HAP-1 (cell line): ENCODE measurements at regions not wholly inside any gene's neighbourhood (a gene's known extent, or its start where the extent isn't known, plus 50 kb on each side); places are given as distances from the start of the nearest gene placed in this dataset.
A peak's percentile ranks its signal among the peaks of the same experiment; 100 is the strongest.
"Not testable (repeated sequence)": the region's sequence is repeated elsewhere in the genome, so short reads cannot be mapped to it uniquely, and the experiment has no call there.

Experiments
- DNase-seq, 2 experiments: peaks; one replicate each; pipeline ENCODE4 v3.0.0-alpha.2; 2016 to 2020; ENCODE audit warnings: low spot score in 2 of 2
- H3K27me3 ChIP-seq: fragments of 250-450 bp; sonication (Bioruptor Pico); 2 replicates; pipeline ENCODE4 v1.5.1; 2020; ENCODE audit warnings: low read depth, mild to moderate bottlenecking, moderate library complexity
- H3K36me3 ChIP-seq: fragments of 250-450 bp; sonication (Bioruptor Pico); replicated peaks from 2 replicates; pipeline ENCODE4 v1.5.1; 2020; ENCODE audit warnings: mild to moderate bottlenecking
- H3K4me1 ChIP-seq: fragments of 250-450 bp; sonication (Bioruptor Pico); 2 replicates; pipeline ENCODE4 v1.5.1; 2020; ENCODE audit warnings: mild to moderate bottlenecking
- H3K4me3 ChIP-seq: fragments of 250-450 bp; sonication (Bioruptor Pico); 2 replicates; pipeline ENCODE4 v1.5.1; 2020; ENCODE audit warnings: mild to moderate bottlenecking, moderate library complexity
- H3K9me3 ChIP-seq: fragments of 250-450 bp; sonication (Bioruptor Pico); 2 replicates; pipeline ENCODE4 v1.5.1; 2020; ENCODE audit warnings: mild to moderate bottlenecking, moderate library complexity
- in situ Hi-C: fragments of 300-500 bp; cut with MboI; formaldehyde crosslinking; loops from 3 replicates; pipeline ENCODE4 v1.14.3; 2020; ENCODE audit warnings: low sequenced_read_pairs, inconsistent platforms, mixed read lengths

DNA sequence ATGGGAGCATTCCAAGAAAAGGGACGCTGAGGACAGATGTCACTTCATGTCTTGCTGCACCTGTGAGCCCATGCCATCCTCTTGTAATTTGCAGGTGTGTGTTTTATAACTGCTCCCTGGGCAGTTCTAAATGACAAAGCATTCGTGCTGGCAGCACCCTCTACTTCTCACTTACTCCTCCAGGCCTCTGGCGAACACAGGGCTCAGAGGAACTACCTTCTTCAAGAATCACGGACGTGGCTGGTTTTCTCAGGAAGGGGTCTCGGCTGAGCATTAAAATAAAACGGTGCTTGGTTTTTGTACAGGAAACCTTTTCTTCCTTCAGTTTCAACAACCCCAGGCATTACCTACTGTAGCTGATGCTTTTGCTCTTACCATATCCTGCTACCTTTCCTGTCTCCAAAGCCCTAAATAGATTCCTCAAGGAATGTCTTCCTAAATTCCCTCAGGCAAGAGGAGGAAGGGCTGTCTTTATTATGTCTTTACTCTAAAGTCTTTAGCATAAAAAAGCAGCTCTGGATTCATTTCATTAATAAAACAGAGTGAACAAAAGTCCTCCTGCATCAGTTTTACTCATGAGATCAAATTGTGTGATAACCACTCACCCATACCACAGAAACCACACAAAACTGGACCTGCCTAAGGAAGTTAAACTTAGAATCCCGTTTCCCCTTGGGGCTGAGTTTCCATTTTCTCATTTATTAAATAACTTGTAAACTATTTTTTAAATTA is 79.0 kb upstream of the MAP10 start:
- in situ Hi-C loops, result no loop called here
- peak; percentile 49 to 97 for DNase-seq
- H3K27me3 ChIP-seq, result peaks cover 7% of the 10 kb centered on the region; the same call in 1 of the 2 replicates
- H3K9me3 ChIP-seq, result no peaks in the 10 kb centered on the region
- H3K36me3 ChIP-seq, result no peaks in the 10 kb centered on the region
- no peak overlapping the region for H3K4me3 ChIP-seq
- peaks cover 10% of the 10 kb centered on the region for H3K4me1 ChIP-seq

DNA sequence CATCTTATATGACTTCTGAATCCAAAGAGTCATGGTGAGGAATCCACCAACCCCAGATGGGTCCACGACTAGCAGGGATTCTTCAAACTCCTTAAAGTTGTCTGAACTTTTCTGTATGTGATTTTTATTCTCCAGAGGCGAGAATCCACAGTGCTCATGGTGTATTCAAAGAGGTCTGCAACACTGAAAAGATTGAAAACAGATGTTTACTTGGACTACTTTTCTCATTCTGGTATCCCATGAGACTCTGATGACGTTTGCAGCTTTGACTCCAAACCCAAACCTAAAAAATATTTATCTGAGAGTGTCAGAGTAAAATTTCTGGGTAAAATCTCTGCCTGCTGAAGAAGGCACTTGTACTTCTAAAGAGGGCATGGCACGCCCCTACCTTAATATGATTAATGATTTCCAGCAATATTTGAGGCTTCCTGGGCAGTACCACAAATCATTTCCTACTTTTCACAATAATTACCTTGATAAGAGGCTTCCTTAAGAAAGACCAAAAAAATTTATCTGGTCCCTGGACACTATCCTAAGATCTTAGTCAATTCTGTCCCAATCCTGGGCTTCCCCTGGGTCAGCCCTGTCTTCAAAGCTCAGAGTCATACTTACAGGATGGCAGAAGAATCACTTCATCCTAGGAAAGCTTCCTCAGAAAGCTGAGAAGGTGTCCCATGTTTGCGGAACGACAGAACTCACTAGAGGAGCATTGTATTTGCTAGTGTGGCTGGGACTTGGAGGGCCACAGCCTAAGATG is 76.5 kb upstream of the MAP10 start:
- Histone ChIP-seq H3K9me3 (no peaks in the 10 kb centered on the region), H3K27me3 (peaks cover 12% of the 10 kb centered on the region; the same call in 1 of the 2 replicates), H3K4me1 (peaks cover 10% of the 10 kb centered on the region), H3K4me3 (no peak overlapping the region), H3K36me3 (no peaks in the 10 kb centered on the region)
- no peak for DNase-seq
- in situ Hi-C loops, result no loop called here

DNA sequence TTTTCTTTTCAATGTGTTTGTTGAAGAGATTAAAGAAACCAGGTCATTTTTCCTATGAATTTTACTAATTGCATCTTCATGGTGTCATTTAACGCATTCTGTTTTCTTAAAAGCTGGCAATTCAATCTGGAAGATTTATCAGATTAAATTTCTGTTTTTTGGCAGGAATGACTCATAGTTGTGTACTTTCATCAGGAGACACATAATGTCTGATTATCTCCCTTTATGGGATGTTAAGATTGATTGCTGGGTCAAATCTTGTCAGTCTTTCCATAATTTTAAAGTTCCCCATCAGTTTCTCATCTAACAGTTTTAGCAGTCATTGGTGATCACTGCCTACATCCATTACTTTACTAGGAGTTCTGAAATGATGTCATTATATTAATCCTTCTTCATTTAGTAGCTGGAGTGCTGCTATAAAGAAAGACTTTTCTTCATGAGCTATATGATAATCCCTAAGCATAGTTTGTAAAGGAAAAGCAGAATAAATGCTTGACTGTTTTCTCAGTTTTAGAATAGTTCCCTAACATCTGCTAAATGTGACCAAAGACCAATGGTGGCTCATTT is 72.8 kb upstream of the MAP10 start:
- Histone ChIP-seq H3K4me1 (no peaks in the 10 kb centered on the region; the same call in 1 of the 2 replicates), H3K36me3 (no peaks in the 10 kb centered on the region), H3K9me3 (no peaks in the 10 kb centered on the region), H3K4me3 (no peak overlapping the region), H3K27me3 (peaks cover 13% of the 10 kb centered on the region; the same call in 1 of the 2 replicates)
- in situ Hi-C loops, result no loop called here
- DNase-seq, result no peak

DNA sequence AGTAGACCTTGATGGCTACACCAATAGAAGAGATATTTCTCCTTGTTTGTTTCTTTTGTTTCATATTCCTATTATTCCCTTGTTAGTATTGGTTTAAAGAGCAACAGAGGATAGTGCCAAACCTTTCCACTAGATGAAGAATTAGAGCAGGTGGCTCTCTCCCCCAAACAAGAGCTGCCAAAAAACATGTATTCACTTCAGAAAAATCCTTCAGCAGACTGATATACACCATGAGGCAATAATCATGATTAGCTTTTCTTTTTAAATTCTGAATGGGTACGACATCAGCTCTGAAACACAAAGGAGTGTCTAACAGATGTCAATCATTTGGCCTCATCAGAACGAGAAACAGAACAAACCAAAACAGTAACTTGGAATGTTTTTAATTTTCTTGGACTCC is 67.3 kb upstream of the MAP10 start:
- H3K4me3 ChIP-seq, result no peak overlapping the region
- no peaks in the 10 kb centered on the region for H3K4me1 ChIP-seq
- peaks cover 4% of the 10 kb centered on the region; the same call in 1 of the 2 replicates for H3K27me3 ChIP-seq
- no peak for DNase-seq
- H3K9me3 ChIP-seq, result no peaks in the 10 kb centered on the region
- no peaks in the 10 kb centered on the region for H3K36me3 ChIP-seq
- in situ Hi-C loops, result no loop called here

DNA sequence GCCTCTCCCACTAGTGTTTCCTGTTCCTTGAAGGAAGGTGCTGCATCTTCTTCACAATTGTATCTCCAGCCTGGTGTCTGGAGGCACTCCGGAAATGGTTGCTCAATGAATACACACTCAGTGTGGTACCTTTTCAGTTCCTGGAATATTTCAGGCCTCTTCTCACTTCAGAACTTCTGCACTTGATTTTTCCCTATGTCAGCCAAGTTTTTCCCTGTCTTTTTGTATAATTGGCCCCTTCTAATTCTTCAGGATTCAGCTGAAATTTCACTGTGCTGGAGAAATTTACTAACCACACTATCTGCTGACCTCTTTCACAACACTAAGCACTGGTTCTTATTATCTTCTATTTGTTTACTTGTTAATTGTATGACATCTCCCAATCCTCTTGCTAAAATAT is 61.2 kb upstream of the MAP10 start:
- H3K9me3 ChIP-seq, result no peaks in the 10 kb centered on the region
- H3K4me1 ChIP-seq, result no peaks in the 10 kb centered on the region
- H3K36me3 ChIP-seq, result no peaks in the 10 kb centered on the region
- no peak overlapping the region for H3K4me3 ChIP-seq
- no peaks in the 10 kb centered on the region for H3K27me3 ChIP-seq
- in situ Hi-C loops, result no loop called here
- no peak for DNase-seq

DNA sequence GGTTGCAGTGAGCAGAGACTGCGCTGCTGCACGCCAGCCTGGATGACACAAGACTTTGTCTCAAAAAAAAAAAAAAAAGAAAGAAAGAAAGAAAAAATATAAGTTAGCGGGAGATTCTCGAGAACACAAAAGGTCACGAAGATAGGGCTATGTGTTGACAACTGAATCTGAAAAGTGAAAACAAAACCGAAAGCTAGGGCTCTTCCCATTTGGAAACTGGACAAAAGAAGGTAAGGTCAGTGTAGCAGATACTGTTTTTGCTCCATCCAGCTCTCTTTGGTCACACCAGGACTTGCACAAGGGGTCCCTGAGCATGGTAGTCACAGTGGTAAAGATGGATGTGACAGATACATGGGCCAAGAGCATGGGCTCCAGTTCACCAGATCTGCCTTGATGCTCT is 60.4 kb upstream of the MAP10 start:
- Histone ChIP-seq H3K4me3 (no peak overlapping the region), H3K9me3 (no peaks in the 10 kb centered on the region), H3K4me1 (no peaks in the 10 kb centered on the region), H3K36me3 (no peaks in the 10 kb centered on the region), H3K27me3 (no peaks in the 10 kb centered on the region)
- in situ Hi-C loops, result no loop called here
- no peak for DNase-seq

DNA sequence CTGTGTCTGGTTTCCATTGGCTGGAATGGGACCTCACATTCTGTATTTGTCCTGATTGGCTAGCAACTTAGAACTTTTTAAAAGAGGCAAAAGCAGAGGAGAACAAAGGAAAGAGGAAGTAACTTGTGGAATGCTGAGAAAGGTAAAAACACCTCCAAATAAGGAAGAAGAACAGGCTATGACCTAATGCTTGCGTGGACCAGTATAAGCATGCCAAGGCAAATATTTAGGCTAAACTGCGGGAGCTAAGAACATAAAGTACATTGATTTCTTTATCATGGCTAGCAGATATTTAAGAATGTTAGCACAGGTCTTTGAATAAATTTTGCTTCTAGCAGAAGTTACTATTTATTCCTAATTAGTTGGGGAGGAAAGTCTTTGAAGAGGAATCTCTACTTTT is 59.5 kb upstream of the MAP10 start:
- DNase-seq, in situ Hi-C loops, H3K9me3 ChIP-seq, H3K4me1 ChIP-seq, H3K4me3 ChIP-seq, H3K36me3 ChIP-seq, H3K27me3 ChIP-seq: not testable (repeated sequence)

DNA sequence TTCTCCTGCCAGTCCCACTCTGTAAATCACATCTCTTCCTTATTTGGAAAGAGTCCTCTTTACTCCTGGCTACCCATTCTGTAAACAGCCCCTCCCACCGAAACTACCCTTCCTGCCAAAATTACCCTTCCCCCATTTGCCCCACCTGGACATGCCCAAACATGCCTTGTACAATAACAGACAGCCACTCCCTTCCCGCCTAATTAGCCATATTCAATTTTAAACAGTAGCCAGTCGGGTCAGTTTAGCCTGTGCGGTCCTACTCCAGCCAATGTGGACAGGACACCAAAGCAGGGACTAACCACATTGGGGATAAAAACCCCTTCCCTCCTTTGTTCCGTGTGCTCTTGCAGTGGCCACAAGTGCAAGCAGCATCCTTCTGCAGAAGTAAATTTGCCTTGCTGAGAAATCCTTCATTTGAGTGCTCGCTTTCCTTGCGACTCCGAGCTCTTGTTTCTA is 56.3 kb upstream of the MAP10 start:
- Histone ChIP-seq H3K27me3 (no peaks in the 10 kb centered on the region), H3K4me1 (no peaks in the 10 kb centered on the region), H3K9me3 (no peaks in the 10 kb centered on the region), H3K36me3 (no peaks in the 10 kb centered on the region), H3K4me3 (no peak overlapping the region)
- DNase-seq, result no peak
- in situ Hi-C loops, result no loop called here

DNA sequence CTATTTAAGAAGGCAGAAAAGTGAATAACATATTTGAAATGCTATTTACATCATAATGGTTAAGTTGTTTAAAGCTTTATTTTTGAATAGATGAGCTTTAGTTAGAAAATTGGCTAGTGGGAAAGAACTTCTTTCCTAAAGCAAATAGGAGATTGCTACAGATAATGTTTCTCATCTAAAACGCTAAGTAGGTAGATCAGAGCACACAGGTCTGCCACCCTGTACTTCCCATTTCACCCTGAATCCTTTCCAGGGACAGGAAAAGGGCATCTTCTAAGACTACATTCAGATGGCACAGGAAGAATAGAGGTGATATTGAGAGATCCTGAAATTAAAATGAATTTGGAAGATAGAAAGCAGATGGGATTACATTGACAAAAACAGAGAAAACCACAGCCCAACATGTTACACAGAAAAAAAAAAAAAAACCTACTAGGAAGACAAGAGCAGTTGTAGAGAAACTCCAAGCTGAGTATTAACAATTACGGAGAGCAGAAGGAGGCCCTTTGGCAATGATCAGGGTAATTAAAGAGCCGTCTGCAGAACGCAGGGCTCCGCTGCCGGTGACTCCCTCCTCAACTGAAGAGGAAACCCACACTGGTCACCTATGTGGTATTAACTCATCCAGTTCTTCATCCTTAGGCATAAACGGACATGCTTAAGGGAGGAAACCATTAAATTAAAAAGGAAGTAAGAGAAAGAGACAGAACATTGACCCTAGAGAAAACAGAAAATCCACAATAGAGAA is 53.6 kb upstream of the MAP10 start:
- in situ Hi-C loops, result no loop called here
- Histone ChIP-seq H3K4me1 (no peaks in the 10 kb centered on the region), H3K4me3 (no peak overlapping the region), H3K9me3 (no peaks in the 10 kb centered on the region), H3K36me3 (no peaks in the 10 kb centered on the region), H3K27me3 (no peaks in the 10 kb centered on the region)
- DNase-seq, result no peak

DNA sequence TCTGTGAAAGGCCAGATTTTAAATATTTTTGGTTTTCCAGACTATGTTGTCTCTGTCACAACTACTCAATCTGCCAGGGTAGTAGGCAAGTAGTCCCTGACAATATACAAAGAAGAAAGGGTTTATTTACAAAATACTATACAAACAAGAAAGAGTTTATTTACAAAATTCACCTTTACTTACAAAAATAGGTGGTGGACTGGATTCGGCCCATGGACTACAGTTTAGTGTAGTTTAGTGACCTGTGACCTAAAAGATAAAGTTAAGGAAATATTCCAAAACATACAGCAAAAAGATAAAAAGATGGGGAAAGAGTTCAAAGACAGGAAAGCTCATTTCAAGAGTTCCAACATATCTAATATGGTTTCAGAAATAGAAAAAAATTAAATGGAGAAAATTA is 52.9 kb upstream of the MAP10 start:
- no peak for DNase-seq
- H3K4me3 ChIP-seq, result no peak overlapping the region
- H3K27me3 ChIP-seq, result no peaks in the 10 kb centered on the region
- in situ Hi-C loops, result no loop called here
- no peaks in the 10 kb centered on the region for H3K36me3 ChIP-seq
- no peaks in the 10 kb centered on the region for H3K4me1 ChIP-seq
- H3K9me3 ChIP-seq, result no peaks in the 10 kb centered on the region

DNA sequence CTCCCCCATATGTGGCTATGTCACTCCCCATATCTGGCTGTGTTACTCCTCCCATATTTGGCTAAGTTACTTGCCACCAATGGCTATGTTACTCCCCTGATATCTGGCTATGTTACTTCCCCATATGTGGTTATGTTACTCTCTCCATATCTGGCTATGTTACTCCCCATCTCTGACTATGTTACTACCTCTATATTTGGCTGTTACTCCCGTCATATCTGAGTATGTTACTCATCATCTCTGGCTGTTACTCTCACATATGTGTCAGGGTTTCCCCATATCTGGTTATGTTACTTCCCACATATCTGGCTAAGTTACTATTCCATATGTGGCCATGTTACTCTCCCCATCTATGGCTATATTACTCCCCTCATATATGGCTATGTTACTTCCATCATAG is 50.3 kb upstream of the MAP10 start:
- in situ Hi-C loops, result no loop called here
- no peak for DNase-seq

More for the DNA sequence above, 50.3 kb upstream of the MAP10 start:
- Histone ChIP-seq H3K36me3 (no peaks in the 10 kb centered on the region), H3K4me3 (no peak overlapping the region), H3K4me1 (no peaks in the 10 kb centered on the region), H3K27me3 (no peaks in the 10 kb centered on the region), H3K9me3 (no peaks in the 10 kb centered on the region)
